Liver (tissue), 8 donors: ENCODE measurements at regions not wholly inside any gene's neighbourhood (a gene's known extent, or its start where the extent isn't known, plus 50 kb on each side); places are given as distances from the start of the nearest gene placed in this dataset.

ENCODE experiments used
- DNase-seq: peaks from one replicate; pipeline ENCODE4 v3.0.0-alpha.2; 2017; ENCODE audit warnings: low spot score
- H3K27ac ChIP-seq, 2 donors: one replicate each; pipeline ENCODE4 v1.7.0; 2013; ENCODE audit warnings: inconsistent platforms in 2 of 2, low read length in 2 of 2, control low read depth in 1 of 2, low read depth in 1 of 2, mild to moderate bottlenecking in 1 of 2
- H3K27me3 ChIP-seq, 4 donors: one replicate each; pipeline versions ENCODE4 v1.6.1 to v1.7.0; 2013; ENCODE audit warnings: low read length in 3 of 4, inconsistent platforms in 1 of 4, mild to moderate bottlenecking in 1 of 4, moderate library complexity in 1 of 4; ENCODE audit not compliant: control insufficient read depth in 4 of 4, insufficient read depth in 4 of 4
- H3K36me3 ChIP-seq, 4 donors: one replicate each; pipeline versions ENCODE4 v1.6.1 to v1.7.0; 2013; ENCODE audit warnings: low read length in 3 of 4, mild to moderate bottlenecking in 3 of 4, low read depth in 1 of 4, moderate library complexity in 1 of 4; ENCODE audit not compliant: control insufficient read depth in 4 of 4, insufficient read depth in 3 of 4
- H3K4me1 ChIP-seq, 4 donors: one replicate each; pipeline versions ENCODE4 v1.6.1 to v1.7.0; 2013; ENCODE audit warnings: low read length in 3 of 4, mild to moderate bottlenecking in 3 of 4, moderate library complexity in 1 of 4; ENCODE audit not compliant: control insufficient read depth in 4 of 4, insufficient read depth in 4 of 4
- H3K4me3 ChIP-seq, 3 donors: one replicate each; pipeline versions ENCODE4 v1.6.1 to v1.7.0; 2013; ENCODE audit warnings: low read length in 3 of 3, control low read depth in 1 of 3, low read depth in 1 of 3, mild to moderate bottlenecking in 1 of 3
- H3K9ac ChIP-seq, 2 donors: one replicate each; pipeline ENCODE4 v1.7.0; 2013; ENCODE audit warnings: low read length in 2 of 2, mild to moderate bottlenecking in 2 of 2, moderate library complexity in 2 of 2, control low read depth in 1 of 2, low read depth in 1 of 2
- H3K9me3 ChIP-seq, 4 donors: one replicate each; pipeline versions ENCODE4 v1.6.1 to v1.7.0; 2013; ENCODE audit warnings: low read length in 3 of 4; ENCODE audit not compliant: control insufficient read depth in 4 of 4
- ATF3 ChIP-seq: IDR thresholded peaks from 2 replicates; pipeline ENCODE4 v1.6.1; 2016; ENCODE audit warnings: antibody characterized with exemption
- CTCF ChIP-seq: fragments of 150-350 bp; IDR thresholded peaks from 2 replicates; pipeline ENCODE4 v1.5.1; 2017; ENCODE audit warnings: improper control_type of control experiment, low read depth, low read length; ENCODE audit not compliant: missing input control
- FOXA1 ChIP-seq: IDR thresholded peaks from 2 replicates; pipeline ENCODE4 v1.6.1; 2016; ENCODE audit warnings: antibody characterized with exemption
- GABPA ChIP-seq, 2 donors: IDR thresholded peaks in 1 of 2; conservative IDR thresholded peaks in 1 of 2; 2 replicates each; pipeline ENCODE4 v1.6.1; 2016; ENCODE audit warnings: antibody characterized with exemption in 2 of 2, mild to moderate bottlenecking in 1 of 2, moderate library complexity in 1 of 2
- HNF4A ChIP-seq, 2 donors: conservative IDR thresholded peaks; 2 replicates each; pipeline ENCODE4 v1.6.1; 2016; ENCODE audit warnings: antibody characterized with exemption in 2 of 2, mild to moderate bottlenecking in 2 of 2
- HNF4G ChIP-seq: IDR thresholded peaks from 2 replicates; pipeline ENCODE4 v1.6.1; 2016; ENCODE audit warnings: antibody characterized with exemption
- JUND ChIP-seq, 2 donors: IDR thresholded peaks; 2 replicates each; pipeline ENCODE4 v1.6.1; 2016; ENCODE audit warnings: antibody characterized with exemption in 2 of 2
- MAX ChIP-seq: IDR thresholded peaks from 2 replicates; pipeline ENCODE4 v1.6.1; 2016; ENCODE audit warnings: antibody characterized with exemption
- NR2F2 ChIP-seq: IDR thresholded peaks from 2 replicates; pipeline ENCODE4 v1.6.1; 2016; ENCODE audit warnings: antibody characterized with exemption
- RAD21 ChIP-seq, 2 donors: IDR thresholded peaks; 2 replicates each; pipeline ENCODE4 v1.6.1; 2016; ENCODE audit warnings: antibody characterized with exemption in 2 of 2, mild to moderate bottlenecking in 2 of 2
- REST ChIP-seq: IDR thresholded peaks from 2 replicates; pipeline ENCODE4 v1.6.1; 2016; ENCODE audit warnings: antibody characterized with exemption, mild to moderate bottlenecking
- SP1 ChIP-seq: IDR thresholded peaks from 2 replicates; pipeline ENCODE4 v1.6.1; 2018; ENCODE audit warnings: antibody characterized with exemption, mild to moderate bottlenecking
- TAF1 ChIP-seq: conservative IDR thresholded peaks from 2 replicates; pipeline ENCODE4 v1.6.1; 2016; ENCODE audit warnings: antibody characterized with exemption, mild to moderate bottlenecking
- YY1 ChIP-seq: IDR thresholded peaks from 2 replicates; pipeline ENCODE4 v1.6.1; 2016; ENCODE audit warnings: antibody characterized with exemption, mild to moderate bottlenecking
- ZBTB33 ChIP-seq: IDR thresholded peaks from 2 replicates; pipeline ENCODE4 v1.6.1; 2016; ENCODE audit warnings: antibody characterized with exemption
- WGBS: extraction: QIAGEN DNeasy Blood & Tissue Kit; methylation state at CpG from one replicate; pipeline ENCODE4 v1.1.7; 2013; 5-methylcytosine and 5-hydroxymethylcytosine counted together
- donor health status: healthy.
- donor health status: healthy.
- donor health status: healthy.
- donor health status: healthy.
- donor health status: healthy.

- Histone ChIP-seq H3K9ac (no peak overlapping the region), H3K27ac (no peak overlapping the region), H3K4me1 (no peaks in the 10 kb centered on the region), H3K27me3 (no peaks in the 10 kb centered on the region), H3K9me3 (peaks cover 0 to 3% (median 0%) of the 10 kb centered on the region in 4 donors), H3K4me3 (no peak overlapping the region), H3K36me3 (no peaks in the 10 kb centered on the region)
- 30% methylated on average over 4 of the region's 4 CpGs for WGBS
- TF ChIP-seq NR2F2 (no peak), HNF4G (no peak), RAD21 (IDR thresholded peaks at IDR 0.05) (peak; percentile 56), GABPA (IDR thresholded peaks at IDR 0.05 in 1 of 2, conservative IDR thresholded peaks at IDR 0.05 in 1 of 2) (no peak), CTCF (peak; percentile 31), FOXA1 (no peak), ATF3 (no peak), REST (no peak), ZBTB33 (no peak), MAX (no peak), SP1 (no peak), YY1 (no peak), HNF4A (conservative IDR thresholded peaks at IDR 0.05) (no peak), TAF1 (no peak), JUND (IDR thresholded peaks at IDR 0.05) (no peak)
- no peak for DNase-seq
Measured at GRCh38 chr1:73839922-73840321, 358.1 kb downstream of the LRRIQ3 start.
